ENCODE measurements at regions not wholly inside any gene's neighbourhood (a gene's known extent, or its start where the extent isn't known, plus 50 kb on each side); places are given as distances from the start of the nearest gene placed in this dataset.

DNA sequence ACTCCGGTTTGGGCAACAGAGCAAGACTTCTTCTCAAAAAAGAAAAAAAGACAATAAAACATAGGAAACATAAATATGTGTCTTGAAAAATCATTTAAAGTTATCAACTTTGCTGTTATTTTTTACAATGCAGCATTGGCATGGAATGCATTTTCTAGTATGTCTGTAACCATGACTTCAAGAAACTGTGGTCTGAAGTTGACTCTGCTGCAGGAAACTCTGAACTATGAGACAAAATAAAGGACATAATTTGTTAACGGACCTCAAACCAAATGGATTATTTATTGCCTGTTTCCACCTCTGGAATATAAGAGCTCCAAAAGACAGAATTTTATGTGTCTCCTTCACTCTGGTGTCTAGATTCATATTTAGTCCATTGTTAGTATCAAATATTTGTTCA lies 79.1 kb downstream of the TRIB2 start:
- TF ChIP-seq, protein P1, sequence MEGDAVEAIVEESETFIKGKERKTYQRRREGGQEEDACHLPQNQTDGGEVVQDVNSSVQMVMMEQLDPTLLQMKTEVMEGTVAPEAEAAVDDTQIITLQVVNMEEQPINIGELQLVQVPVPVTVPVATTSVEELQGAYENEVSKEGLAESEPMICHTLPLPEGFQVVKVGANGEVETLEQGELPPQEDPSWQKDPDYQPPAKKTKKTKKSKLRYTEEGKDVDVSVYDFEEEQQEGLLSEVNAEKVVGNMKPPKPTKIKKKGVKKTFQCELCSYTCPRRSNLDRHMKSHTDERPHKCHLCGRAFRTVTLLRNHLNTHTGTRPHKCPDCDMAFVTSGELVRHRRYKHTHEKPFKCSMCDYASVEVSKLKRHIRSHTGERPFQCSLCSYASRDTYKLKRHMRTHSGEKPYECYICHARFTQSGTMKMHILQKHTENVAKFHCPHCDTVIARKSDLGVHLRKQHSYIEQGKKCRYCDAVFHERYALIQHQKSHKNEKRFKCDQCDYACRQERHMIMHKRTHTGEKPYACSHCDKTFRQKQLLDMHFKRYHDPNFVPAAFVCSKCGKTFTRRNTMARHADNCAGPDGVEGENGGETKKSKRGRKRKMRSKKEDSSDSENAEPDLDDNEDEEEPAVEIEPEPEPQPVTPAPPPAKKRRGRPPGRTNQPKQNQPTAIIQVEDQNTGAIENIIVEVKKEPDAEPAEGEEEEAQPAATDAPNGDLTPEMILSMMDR (IDR thresholded peaks at IDR 0.05) = no peak
- no peak for TF ChIP-seq POLR2A (IDR thresholded peaks at IDR 0.05)
- WGBS, 2 donors = 35 to 36% methylated on average over 2 of the region's 2 CpGs
- Histone ChIP-seq H3K27me3 (no peaks in the 10 kb centered on the region), H3K36me3 (ENCODE audit: low read depth, missing control alignments) (no peaks in the 10 kb centered on the region), H3K9me3 (no peaks in the 10 kb centered on the region), H3K27ac (peak overlapping the region in 1 of 2 donors; percentile 60), H3K4me3 (no peak overlapping the region), H3K4me1 (no peaks in the 10 kb centered on the region)
- intact Hi-C loops (cut with DNase I; ENCODE audit: low total_unique reads) = no loop called here
- no peak for DNase-seq

GRCh38 chr2:12796657-12797056 lies 79.9 kb downstream of the TRIB2 start:
- intact Hi-C loops (cut with DNase I; ENCODE audit: low total_unique reads) = no loop called here
- H3K9me3 ChIP-seq = no peaks in the 10 kb centered on the region
- 36 to 46% methylated on average over 4 of the region's 4 CpGs for WGBS, 2 donors
- H3K27me3 ChIP-seq = no peaks in the 10 kb centered on the region
- no peaks in the 10 kb centered on the region for H3K4me1 ChIP-seq
- no peaks in the 10 kb centered on the region for H3K36me3 ChIP-seq (ENCODE audit: low read depth, missing control alignments)
- DNase-seq = peak; percentile 84
- H3K4me3 ChIP-seq = no peak overlapping the region
- no peak for TF ChIP-seq POLR2A (IDR thresholded peaks at IDR 0.05)
- H3K27ac ChIP-seq = peak overlapping the region in 1 of 2 donors; percentile 60

- Histone ChIP-seq H3K27ac (peak overlapping the region in 1 of 2 donors; percentile 76), H3K36me3 (ENCODE audit: low read depth, missing control alignments) (no peaks in the 10 kb centered on the region), H3K4me3 (no peak overlapping the region), H3K4me1 (no peaks in the 10 kb centered on the region), H3K9me3 (no peaks in the 10 kb centered on the region), H3K27me3 (no peaks in the 10 kb centered on the region)
- intact Hi-C loops (cut with DNase I; ENCODE audit: low total_unique reads) = no loop called here
- 31 to 32% methylated on average over 3 of the region's 3 CpGs for WGBS, 2 donors
- TF ChIP-seq POLR2A (IDR thresholded peaks at IDR 0.05) = no peak
- TF ChIP-seq, protein P1 (IDR thresholded peaks at IDR 0.05) = no peak
- no peak for DNase-seq
These were observed 81.1 kb downstream of the TRIB2 start for GRCh38 chr2:12797815-12798214.

DNA sequence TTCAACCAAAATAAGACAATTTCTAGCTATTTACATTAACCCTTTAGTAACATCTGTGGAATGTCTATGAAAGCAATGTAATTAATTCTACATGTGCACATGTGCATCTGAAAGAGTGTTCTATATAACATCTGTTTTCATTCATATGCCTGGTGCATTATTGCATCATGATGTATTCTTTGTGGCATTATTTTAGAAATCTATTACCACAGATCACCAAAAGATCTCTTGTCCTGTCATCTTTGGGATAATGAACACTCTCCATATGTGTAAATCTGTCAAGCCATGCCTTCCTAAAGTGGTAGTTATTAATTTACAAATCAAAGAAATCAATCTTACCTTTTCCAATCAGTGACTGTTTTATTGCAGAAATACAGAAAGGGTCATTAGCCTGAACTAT lies 86.9 kb downstream of the TRIB2 start:
- intact Hi-C loops (cut with DNase I; ENCODE audit: low total_unique reads) = loop anchor here (10.0 kb wide), 1 partner anchor 69 kb away; no protein-coding TSS in a partner anchor
- H3K4me3 ChIP-seq = no peak overlapping the region

GRCh38 chr2:12804091-12804856 lies 87.5 kb downstream of the TRIB2 start:
- TF ChIP-seq POLR2A (IDR thresholded peaks at IDR 0.05) = no peak
- TF ChIP-seq, protein P1 (IDR thresholded peaks at IDR 0.05) = peak in 1 of 3 experiments; percentile 0
- DNase-seq = no peak
- Histone ChIP-seq H3K4me3 (no peak overlapping the region), H3K4me1 (peaks cover 24% of the 10 kb centered on the region), H3K9me3 (no peaks in the 10 kb centered on the region), H3K27me3 (no peaks in the 10 kb centered on the region), H3K27ac (no peak overlapping the region), H3K36me3 (ENCODE audit: low read depth, missing control alignments) (no peaks in the 10 kb centered on the region)
- intact Hi-C loops (cut with DNase I; ENCODE audit: low total_unique reads) = loop anchor here (10.0 kb wide), 1 partner anchor 69 kb away; no protein-coding TSS in a partner anchor
- 52 to 54% methylated on average over 2 of the region's 2 CpGs for WGBS, 2 donors

More for the DNA sequence above, 86.9 kb downstream of the TRIB2 start:
- no peaks in the 10 kb centered on the region for H3K9me3 ChIP-seq
- peaks cover 19% of the 10 kb centered on the region for H3K4me1 ChIP-seq
- H3K27ac ChIP-seq = no peak overlapping the region
- no peaks in the 10 kb centered on the region for H3K27me3 ChIP-seq
- no peak for DNase-seq
- no peaks in the 10 kb centered on the region for H3K36me3 ChIP-seq (ENCODE audit: low read depth, missing control alignments)
- no peak for TF ChIP-seq POLR2A (IDR thresholded peaks at IDR 0.05)
- TF ChIP-seq, protein P1 (IDR thresholded peaks at IDR 0.05) = no peak

Data from testis (tissue), 2 donors.